NCI-H1048 (cell line): ENCODE measurements at regions not wholly inside any gene's neighbourhood (a gene's known extent, or its start where the extent isn't known, plus 50 kb on each side); places are given as distances from the start of the nearest gene placed in this dataset.

Source experiments
- DNase-seq: peaks from one replicate; lab custom pipeline; 2025; lab: John Stamatoyannopoulos, UW

DNA sequence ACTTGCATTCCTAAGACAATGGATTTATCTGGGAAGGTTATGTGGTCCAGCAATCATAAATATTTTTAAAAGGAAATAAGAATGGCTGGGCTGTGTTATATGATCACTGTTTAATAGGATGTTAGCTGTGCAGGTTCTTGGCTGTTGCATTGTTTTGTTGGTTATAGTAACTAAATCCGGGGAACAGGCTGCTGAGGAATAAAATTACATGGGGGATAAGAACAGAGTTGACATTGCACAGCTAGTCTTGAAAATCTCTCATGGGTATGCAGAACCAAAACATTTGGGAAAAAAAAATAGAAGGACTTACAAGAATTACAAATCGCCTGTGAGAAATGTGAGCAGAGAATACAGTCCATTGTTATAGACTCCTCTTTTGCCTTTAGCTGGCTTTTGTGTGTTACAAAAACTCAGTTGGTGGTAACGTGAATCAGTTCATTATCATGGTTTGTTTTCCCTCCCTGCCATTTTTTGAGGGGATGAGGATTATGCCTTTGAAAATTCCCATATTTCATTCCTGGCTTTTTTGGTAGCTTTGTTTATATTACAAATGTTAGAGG, 375.3 kb upstream of the DAB2 start:
- no peak for DNase-seq

DNA sequence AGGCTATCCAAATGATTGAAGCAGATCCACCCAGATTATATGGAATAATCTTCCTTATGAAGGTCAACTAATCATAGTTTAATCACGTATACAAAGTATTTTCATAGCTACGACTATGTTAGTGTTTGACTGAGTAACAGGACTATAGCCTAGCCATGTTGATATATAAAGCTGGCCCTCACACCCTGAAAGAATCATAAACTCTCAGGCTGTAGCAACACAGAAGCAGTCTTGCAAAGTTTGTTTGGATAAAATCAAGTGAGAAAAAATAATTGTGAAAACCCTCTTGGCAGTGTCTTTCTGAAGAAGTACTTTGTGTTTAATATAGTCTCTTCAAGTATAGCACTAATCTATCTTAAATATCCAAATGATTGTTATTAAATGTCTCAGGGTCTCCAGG, 374.5 kb upstream of the DAB2 start:
- DNase-seq: no peak

DNA sequence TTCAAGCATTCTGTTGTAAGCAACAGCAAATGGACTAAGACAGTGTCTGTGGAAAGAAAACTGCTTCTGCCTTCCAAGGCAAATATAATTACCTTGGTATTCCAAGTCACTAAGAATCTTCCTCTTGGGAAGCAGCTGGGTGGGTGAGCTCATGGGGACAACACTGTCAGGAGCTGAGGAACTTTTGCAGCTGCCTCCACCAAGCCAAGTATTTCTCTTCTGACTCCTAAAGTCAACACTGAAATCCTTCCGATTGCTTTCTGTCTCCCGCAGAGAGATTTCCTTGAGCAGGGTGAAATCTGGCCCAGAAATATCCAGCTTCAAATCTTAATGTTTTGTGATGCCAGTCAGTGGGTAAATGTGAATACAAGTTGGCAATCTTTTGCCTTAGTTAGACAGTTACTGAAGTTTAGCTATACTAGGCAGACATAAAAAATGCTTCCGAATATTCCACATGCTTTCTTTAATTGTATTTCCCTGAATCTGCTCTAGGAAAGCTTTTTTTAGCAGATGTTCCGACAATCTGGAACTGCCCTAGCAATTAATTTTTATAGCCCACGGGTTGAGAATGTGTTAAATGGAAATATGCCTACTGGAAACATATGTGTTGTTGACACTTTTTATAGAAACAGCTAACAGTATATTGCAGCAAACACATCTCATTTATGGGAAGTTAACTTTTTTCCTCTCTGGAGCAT, 369.9 kb upstream of the DAB2 start:
- no peak for DNase-seq

DNA sequence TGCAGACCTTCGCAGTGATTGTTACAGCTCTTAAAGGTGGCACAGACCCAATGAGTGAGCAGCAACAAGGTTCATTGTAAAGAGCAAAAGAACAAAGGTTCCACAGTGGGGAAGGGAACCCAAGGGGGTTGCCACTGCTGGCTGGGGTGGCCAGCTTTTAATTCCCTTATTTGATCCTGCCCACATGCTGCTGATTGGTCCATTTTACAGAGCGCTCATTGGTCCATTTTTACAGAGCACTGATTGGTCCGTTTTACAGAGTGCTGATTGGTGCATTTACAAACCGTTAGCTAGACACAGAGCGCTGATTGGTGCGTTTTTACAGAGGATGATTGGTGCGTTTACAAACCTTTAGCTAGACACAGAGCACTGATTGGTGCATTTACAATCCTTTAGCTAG, 360.6 kb upstream of the DAB2 start:
- no peak for DNase-seq

DNA sequence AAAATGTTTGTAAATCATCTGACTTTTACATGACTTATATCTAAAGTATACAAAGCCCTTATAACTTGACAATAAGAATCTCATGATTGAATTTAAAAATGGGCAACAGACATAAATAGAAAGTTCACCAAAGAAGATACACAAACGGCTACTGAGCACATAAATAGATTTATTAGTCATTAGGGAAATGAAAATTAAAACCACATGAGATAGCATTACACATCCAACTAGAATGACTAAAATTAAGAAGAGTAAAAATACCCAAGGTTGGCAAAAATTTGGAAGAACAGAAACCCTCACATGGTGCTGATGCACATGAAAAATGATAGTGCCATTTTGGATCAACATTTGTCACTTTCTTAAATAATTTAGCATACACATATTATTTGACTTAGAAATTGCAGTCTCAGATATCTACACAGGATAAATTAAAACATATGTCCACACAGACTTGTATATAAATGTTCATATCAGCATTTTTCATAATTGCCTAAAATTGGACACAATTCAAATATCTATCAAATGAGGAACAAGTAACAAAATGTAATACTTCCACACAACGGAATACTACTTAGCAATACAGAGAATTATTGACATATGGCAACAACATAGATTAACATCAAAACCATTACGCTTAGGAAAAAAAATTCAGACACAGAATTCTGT, 359.1 kb upstream of the DAB2 start:
- DNase-seq: no peak

DNA sequence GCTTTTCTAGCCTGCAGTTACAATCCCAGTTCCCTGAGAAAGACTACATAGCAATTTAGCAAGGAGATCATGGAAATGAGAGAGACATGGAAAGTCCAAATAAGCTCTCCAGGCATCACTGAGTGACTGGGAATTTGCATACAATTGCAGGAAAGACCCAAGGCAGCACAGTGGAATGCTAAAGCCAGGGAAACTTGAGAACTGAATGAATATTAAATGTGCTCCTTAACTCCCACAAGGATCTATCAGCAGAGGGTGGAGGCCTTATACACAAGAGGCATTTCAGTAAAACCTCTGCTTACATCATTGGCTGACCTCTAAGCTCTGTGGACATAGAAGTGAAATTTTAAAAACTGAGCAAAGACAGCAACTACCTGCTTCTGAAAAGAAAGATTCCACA, 355.6 kb upstream of the DAB2 start:
- DNase-seq: no peak

DNA sequence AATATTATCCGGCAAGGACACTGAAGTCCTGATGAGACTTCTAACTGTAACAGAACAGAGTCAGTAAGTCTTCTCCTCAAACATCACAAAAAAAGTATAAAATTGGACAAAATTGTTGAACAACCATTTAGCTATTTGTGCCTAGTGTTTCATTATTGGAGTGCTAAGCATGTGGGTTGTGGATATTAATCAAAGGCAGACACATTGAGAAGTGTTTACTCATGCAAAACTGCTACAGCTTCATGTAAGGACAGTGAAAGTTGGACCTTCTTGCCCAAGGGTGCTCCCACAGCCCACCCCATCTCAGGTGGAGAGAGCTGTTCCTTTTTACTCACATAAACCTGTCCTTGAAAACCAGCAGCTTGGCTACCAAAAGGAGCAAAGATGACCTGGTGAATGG, 355.1 kb upstream of the DAB2 start:
- no peak for DNase-seq

DNA sequence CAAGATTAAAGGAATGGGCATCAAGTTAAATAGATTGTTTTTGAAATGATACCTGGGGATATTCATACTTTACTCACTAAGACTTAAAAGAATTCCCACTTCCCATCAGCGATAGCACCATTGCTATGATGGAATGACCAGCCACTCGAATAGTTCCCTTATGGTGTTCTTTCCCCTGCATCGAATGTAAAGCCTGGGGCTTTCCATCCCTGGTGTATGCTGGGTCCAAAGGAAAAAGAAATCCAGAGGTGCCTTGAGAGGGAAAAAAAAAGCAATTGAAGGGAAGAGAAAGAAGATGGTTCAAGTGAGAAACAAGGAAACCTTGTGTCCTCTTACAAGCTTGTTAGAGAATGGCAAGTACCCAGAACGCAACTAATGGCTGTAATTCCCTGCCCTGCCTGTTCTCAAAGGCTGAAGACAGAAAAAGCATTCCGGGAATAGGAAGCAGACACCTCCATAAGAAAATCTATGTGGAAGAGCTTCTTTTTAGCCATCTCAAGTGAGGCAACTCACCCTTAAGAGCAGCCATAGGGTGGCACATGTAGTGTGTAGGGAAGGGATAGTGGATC, 351.1 kb upstream of the DAB2 start:
- no peak for DNase-seq

DNA sequence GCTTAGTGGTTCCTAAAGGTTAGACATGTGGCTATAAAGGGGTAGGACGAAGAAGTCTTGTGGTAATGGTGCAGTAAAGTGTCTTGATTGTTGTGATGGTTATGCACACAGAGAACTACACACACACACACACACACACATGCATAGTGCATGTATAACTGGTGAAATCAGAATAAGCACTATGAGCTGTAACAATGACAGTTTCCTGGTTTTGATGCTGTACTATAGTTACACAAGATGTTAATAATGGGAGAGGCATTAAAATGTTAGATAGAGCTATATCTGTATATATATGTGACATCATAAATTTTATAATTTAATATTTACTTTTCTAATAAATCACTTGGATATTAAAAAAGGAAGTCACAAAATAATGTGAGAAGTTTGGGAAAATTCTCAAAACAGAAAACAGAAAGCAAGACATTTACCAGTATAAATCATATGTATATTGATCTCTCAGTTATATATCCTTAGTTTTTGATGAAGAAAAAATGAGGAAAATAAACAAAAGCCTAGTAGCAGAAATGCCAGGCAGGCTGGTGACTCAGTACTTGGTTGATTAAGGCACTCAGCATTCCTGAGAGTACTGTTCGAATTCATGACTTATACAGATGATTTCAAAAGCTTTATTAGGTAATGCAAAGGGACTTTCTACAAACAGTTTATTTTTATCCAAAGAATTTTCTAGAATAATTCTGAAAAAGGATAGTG, 350.5 kb upstream of the DAB2 start:
- no peak for DNase-seq

DNA sequence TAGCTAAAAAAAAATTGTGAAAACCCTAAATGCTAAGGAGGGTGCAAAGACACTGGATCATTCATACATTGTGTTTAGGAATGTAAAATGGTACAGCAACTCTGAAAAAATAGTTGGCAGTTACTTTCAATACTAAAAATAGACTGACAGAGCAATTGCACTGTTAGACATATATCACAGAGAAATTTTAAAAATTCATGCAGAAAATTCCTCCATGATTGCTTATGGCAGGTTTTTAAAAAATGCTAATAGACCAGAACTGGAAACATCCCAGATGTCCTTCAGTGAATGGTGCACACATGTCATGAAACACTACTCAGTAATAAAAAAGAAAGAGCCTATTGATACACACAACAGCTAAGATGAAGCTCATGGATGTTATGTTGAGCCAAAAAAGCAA, 349.8 kb upstream of the DAB2 start:
- DNase-seq: no peak

DNA sequence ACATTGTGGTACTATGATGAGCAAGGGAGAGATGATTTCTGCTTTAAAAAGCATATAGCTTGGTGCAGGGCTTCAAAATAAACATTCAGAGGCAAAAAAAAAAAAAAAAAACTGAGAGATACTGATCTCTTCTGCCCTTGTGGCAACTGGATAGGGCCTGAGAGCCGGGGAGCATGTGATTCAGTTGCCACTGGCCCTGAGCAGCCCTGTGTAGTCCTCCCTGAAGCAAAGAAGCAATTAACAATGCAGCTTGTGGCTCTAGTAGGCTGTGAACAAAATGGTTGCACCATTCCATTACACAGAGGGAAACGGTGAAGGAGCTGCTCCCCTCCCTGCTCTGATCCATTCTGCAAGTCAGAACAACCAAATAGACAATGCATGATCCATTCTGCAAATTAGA, 347.5 kb upstream of the DAB2 start:
- no peak for DNase-seq

DNA sequence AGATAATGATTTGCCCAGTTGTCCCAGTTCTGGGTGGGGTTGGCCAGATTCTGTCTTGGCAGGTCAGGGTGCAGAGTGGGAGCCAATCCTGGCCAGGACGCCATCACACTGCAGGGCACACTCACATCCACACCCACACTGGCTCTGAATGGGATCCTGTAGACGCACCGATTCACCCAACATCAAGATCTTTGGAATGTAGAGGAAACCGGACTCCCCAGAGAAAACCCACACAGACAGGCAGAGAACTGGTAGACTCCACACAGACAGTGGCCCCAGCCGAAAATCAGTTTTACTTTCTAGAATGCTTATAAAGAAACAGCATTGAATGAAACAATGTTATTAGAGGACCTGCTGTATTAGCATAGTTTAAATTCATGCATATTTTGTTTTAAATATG, 343.1 kb upstream of the DAB2 start:
- DNase-seq: no peak

DNA sequence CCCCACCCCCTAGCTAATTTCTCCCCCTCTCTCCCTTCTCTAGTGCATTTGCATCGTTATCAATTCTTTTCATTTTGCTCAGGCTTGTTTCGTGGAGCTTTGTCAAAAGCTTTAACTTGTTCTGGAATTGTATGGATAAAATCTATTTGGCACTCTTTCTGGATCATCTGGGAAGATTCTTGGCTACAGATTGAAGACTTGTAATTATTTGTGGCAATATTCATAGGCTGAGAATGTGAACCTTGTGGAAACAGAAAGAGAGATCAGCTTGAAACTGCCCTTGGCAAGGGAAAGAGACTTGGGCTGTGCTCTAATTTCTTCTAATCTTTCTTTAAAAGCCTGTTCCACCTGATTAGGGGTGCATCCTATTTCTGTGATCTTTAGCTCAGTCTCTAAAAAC, 340.6 kb upstream of the DAB2 start:
- DNase-seq: no peak

DNA sequence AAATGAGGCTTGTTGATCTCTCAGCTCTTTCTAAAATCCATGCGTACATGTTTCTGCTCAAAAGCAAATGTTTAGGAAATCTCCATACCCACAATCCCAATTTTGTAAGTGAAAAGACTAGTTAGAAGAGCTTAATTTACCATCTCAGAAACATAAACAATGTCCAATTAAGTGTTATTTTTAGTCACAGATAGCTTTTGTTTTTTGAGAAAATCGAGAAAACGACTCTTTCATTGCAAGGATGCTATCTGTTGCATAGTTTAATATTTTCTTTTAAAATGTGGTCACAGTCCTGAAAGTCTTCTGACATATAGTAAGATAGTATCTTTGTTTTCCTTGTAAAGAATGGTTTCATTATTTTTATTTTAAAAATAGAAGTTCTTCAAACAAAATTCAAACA, 338.0 kb upstream of the DAB2 start:
- no peak for DNase-seq

DNA sequence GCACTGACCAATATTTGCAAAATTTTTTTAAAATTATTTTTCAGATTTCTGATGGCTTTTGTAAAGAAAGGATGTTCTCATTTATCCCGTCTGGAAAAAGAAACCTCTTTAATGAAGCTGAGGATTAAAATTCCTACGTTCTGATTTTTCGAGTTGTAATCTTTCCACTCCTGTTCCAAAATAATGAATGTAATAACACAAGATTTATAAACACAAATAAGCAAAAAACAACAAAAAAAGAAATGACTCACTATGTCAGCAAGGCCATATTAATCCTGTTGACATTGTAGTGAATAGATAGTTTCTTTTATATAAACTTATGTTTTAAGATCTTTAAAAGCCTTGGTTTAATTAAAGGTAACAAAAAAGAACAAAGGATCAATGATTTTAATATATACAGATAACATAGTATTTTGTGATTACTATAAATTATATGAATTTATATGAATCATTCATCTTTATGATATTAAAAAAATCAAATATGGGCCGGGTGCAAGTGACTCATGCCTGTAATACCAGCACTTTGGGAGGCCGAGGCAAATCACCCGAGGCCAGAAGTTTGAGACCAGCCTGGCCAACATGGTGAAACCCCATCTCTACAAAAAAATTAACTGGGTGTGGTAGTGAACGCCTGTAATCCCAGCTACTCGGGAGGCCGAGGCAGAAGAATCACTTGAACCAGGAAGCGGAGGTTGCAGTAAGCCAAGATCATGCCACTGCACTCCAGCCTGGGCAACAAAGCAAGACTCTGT, 336.6 kb upstream of the DAB2 start:
- no peak for DNase-seq

DNA sequence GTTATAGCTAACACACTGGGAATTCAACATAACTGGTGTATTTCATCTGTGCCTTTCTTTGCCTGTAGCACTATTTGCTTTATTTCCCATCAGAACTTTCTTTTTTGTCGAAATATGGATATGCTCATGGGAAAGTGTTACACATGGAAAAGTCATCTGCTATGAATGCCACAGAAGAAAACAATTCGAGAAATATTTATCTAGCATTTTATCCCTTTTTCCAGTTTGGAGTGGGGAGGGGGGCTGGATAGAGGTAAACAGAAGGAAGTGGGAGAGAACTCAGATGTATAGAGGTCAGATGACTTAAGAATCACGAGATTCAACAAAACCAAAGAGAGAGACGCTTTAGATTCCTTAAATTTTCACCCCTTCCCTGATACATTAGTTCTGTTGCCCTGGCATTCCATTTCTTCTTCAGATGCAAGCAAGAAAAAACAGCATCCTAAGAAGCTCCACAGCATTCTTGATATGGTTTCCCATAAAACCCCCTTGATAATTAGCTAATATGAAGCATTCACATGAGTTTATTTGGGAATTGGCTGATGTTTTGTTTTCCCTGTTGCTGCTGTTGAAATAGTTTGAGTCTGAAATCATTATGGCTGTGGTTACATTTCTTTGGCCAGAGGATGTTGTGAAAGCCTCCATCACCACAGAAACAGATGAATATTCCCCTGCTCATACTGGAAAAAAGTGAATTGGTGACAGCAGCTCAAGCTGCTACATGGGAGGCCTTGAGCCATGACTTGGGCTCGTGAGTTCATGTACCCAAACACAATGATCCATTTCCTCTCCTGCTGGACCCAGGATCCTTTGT, 335.8 kb upstream of the DAB2 start:
- no peak for DNase-seq

DNA sequence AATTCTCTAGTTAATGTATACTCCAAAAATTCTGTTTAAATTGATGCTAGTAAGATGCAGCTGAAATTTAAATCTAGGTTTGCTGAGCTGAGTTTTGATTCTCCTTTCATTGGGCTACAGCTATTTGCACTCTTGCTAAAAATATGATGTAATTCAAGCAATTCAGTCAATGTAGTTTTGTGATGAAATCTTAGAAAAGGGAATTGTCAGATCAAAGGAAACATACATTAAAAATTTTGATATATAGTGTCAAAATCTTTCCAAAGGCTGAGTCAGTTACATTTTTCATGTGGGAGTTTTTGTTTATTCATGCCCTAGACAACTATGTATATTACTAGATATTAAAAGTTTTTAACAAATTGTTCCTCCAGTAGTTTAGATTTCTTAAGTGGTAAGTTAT, 334.9 kb upstream of the DAB2 start:
- no peak for DNase-seq

DNA sequence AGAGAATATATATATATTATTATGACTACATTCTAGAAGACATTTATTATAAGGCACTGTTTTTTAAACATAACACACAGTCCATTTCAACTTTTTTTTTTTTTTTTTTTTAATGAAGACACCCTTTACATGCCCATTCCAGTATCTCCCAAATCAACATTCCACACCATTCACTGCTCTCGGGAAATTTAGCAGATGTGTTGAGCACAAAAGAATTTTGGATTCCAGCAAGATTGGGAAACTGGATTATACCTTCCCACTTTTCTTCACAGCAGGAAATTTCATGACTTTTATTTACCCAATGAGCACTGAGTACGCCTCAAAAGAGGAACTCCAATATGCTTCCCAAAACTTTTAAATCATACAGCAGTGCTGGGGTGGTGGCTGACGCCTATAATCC, 333.6 kb upstream of the DAB2 start:
- no peak for DNase-seq

DNA sequence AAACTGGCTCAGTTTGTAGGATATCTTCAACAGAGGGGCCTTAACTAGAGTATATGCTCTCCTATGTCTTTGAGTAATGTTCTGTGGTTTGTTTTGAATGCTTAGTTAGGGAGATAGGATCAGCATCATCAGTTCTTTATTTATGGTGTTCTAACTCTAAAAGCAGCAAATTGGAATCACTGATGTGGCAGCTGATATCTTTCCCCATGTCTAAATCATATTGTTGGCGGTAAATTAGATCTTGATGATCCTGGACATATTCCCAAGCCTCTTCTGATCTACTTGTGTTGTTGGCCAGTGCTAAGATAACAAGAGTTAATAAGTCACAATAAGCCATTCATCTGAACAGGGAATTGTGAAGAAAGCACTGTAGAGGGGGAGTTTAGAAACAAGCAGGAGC, 332.4 kb upstream of the DAB2 start:
- no peak for DNase-seq

DNA sequence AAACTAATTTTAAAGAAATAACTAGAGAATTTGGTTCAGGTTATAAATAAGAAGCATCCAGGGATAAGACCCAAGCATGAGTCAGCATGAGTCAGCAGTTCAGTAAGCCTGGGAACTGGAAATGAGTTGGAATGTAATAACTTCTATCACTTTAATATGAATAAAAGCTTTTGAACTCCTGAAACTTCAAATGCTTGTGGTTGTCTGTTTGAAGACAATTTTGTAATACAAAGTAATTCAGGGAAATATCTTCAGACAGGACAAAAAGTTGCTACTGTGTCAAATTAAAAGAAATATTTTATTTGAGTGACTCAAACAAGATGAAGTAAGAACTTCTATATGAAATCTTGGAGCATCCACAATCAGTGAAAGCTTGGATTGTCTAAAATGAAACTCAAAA, 331.2 kb upstream of the DAB2 start:
- no peak for DNase-seq

DNA sequence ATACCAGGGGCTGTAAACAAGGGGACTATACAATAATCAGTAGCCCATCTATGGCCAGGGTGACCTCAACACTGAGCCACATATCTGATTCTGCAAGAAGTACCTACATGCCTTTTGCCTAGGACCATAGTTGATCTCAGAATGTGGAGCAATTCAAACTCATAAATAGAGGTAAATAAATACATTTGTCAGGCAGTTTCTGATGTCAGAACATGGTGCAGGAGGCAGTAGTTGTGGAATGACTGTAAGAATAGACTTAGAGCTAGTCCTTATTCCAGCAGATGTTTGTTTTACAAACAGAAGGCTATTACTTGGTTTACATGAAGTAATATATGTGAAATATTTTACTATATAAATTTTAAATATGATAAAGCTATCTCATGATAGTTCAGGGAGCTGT, 330.7 kb upstream of the DAB2 start:
- DNase-seq: no peak
